Right renal pelvis (tissue), 4 donors: ENCODE measurements at regions not wholly inside any gene's neighbourhood (a gene's known extent, or its start where the extent isn't known, plus 50 kb on each side); places are given as distances from the start of the nearest gene placed in this dataset.
"Not testable (repeated sequence)": the region's sequence is repeated elsewhere in the genome, so short reads cannot be mapped to it uniquely, and the experiment has no call there.

Source experiments
- DNase-seq, 4 donors: peaks; one replicate each; pipeline ENCODE4 v3.0.0-alpha.2; 2013; ENCODE audit warnings: low read depth in 4 of 4, low spot score in 3 of 4, missing footprints in 1 of 4

DNA sequence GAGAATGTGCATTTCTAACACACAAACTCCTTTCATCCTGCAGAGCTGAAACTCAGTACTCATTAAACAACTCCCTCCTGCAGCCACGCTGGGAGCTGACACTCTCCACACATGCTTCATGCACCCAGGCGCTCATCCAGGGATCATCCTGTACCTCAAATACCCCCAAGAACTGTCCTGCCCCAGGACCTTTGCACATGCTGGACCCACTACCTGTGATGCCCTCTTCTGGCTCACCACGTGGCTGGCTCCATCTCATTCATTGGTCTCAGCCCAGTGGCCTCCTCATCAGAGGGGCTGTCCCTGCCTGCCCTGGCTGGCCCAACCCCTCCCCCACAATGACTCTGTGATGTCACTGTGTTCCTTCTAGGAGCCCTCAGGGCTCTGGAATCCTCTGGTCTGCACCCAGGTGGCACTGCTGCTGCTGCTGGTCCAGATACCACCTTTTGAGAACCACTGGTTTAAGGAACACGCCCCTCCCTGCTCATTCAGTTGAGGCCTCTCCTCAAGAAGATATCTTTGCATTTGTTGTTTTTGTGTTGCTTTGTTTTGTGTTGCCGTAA is 160.9 kb upstream of the FOXF1 start:
- DNase-seq: no peak

GRCh38 chr16:86350289-86350688 is 160.0 kb upstream of the FOXF1 start:
- no peak for DNase-seq

- no peak for DNase-seq
Observed at GRCh38 chr16:86351041-86351784, 159.1 kb upstream of the FOXF1 start.

DNA sequence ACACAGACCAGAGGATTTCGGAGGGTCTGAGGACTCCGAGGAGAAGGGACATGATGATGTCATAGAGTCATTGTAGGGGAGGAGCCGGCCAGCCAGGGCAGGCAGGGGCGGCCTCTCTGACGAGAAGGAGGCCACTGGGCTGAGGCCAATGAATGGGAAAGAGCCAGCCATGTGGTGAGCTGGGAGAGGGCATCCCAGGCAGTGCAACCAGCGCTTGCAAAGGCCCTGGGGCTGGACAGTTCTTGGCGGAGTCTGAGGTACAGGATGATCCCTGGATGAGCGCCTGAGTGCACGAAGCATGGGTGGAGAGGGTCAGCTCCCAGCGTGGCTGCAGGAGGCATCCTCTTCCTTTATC is 158.6 kb upstream of the FOXF1 start:
- not testable (repeated sequence) for DNase-seq

DNA sequence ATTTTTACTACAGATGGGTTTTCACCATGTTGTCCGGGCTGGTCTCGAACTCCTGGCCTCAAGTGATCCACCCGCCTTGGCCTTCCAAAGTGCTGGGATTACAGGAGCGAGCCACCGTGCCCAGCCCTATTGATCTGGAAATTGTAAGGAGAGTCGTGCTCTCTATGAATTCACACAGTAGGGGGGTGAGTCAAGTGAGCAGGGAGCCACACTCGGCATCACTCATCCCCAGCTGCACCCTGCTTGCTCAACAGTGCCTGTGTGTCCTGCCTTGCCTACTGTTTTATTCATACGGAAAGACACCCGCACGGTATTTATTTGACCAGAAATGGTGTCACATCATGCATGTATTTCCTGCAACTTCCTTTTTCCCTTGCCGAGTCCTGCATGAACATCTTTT is 157.2 kb upstream of the FOXF1 start:
- DNase-seq: no peak

DNA sequence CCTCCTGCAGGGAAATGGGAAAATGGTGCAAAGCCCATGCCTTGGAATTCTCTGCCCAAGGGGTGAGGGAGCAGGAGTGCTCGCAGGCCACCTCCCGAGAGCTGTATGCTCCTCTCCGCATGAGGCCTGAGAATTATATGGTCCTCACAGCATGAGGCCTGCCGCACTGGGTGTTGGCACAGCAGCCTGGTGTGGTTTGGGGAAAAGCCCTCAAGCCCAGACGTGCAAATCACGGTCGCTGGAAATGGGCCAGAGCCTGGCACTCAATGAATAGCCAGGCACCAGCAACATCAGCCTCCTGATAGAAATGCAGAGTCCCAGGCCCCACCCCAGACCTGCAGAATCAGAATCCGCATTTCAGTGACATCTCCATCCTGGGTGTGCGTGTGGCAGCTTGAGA is 156.4 kb upstream of the FOXF1 start:
- no peak for DNase-seq

DNA sequence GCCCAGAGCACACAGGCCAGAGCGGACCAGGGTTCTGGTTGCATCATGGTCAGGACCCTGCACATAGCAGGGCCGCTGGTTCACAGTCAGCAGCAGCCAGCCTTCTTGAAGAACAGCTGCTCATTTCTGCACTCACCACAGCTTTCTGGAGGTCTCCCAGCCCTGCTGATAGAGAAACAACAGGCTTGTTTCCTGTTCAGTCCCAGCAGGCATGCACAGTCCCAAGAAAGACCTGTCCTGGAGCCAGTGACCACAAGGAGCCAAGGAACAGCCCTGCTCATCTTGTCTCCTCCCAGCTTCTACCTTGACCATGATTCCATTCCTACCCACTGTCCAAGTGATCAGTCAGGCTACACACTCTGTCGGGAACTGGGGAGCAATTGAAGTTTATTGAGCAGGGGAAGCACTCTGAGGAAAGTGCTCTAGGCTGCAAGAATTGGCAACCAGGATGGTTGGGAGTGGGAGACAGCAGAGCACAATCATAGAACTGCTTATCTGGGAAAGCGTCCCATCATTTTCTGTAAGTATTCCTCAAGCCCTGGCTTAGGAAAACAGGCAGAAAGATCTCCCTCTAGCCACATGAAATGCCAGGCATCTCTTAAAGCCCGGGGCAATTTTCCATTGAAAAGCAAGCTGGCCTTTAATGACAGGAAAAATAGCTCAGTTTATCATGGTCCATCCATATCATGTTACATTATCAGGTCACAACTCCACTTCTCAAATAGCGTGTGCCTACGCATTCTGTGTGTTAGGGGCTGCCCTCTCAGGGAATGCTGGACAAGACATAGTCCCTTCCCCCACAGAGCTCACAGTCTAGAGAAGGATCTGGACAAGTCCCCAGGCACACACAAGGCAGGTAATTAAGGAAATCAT is 155.4 kb upstream of the FOXF1 start:
- no peak for DNase-seq

DNA sequence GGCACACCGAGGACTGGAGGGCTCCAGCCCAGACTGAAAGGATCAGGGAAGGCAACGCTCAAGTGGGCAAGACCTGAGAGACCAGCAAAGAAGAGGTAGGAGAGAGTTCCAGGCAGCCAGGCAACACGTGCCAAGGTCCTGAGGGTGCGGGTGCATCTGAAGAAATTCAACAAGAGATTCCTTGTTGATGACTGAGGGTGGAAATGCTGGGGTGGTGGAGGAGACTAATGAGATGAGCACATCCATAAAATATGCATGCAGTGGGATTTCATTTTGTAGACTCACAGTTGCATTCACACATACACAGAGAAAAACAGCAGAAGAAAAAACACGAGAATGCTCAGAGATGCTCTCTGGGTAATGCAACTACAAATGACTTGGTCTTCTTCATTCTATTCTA is 154.8 kb upstream of the FOXF1 start:
- no peak for DNase-seq

GRCh38 chr16:86355951-86356350 is 154.4 kb upstream of the FOXF1 start:
- no peak for DNase-seq

GRCh38 chr16:86356804-86357203 is 153.5 kb upstream of the FOXF1 start:
- no peak for DNase-seq

DNA sequence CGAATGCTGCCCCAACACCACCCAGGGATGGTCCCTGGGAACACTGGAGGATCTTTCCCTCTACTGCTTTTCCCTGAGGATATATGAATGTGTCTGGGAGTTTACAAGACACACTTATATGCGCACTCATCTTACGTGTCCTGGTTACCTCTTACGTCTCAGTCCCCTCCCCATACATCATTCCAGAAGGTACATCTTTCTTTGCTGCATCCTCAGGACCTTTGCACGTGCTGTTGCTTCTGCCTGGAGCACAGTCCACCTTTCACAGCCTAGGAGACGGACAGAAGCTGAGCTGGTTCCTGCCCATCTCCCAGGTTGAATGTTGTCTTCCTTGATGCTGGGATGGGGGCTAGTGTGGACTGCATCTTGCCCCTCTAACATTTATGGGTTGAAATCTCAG is 153.0 kb upstream of the FOXF1 start:
- DNase-seq: no peak

DNA sequence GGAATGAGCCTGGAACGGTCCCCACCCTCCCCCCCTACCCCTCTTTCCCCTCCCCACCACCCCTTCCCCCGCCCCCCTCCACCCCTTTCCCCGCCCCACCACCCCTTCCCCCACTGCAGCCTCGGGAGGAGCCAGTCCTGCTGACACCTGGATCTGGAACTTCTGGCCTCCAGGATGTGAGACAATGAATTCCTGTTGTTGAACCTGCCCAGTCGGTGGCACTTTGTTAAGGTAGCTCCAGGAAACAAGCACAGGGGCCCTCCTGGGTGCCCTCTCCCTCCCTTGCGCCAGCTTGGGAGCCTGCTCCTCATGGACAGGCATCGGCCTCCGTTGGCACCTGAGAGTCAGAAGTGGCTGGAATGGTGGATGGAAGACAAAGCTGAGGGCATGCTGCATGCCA is 152.4 kb upstream of the FOXF1 start:
- DNase-seq: no peak

DNA sequence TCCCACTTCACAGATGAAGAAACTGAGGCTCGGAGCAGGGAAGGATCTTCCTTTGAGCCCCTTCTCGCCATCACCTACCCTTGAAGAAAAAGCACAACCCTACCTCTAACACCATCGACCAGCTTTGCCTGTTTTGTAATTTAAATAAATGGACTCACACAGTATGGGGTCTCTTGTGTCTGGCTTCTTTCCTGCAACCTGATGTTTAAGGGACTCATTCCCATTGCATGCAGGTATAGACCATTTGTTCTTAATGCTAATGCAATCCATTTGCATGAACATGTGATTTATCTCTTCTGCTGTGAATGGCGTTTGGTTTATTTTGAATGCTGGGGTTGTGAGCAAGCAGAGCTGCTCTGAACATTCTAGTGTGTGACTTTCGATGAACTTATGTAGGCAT is 150.8 kb upstream of the FOXF1 start:
- no peak for DNase-seq

DNA sequence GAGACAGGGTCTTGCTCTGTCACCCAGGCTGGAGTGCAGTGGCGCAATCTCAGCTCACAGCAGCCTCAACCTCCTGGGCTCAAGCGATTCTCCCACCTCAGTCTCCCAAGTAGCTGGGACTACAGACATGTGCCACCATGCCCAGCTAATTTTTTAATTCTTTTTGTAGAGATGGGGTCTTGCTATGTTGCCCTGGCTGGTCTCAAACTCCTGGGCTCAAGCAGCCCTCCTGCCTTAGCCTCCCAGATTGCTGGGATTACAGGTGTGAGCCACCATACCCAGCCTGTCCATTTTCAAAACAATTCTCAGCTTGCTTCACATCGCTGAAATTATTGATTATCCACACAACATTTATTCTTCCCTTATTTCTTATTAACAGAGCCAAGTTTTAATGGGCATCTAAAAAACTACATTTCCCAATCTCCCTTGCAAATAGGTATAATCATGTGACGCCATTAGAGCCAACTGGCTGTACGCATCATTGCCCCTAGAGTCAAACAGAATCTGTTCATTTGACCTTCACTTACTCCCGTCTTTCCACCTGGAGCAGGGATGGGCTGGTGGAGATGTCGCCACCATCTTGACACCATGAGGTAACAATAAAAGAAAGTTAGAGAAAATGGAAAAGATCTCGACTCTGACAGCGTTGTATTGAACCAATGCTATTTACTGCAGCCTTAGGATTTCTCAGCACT is 148.0 kb upstream of the FOXF1 start:
- no peak for DNase-seq

DNA sequence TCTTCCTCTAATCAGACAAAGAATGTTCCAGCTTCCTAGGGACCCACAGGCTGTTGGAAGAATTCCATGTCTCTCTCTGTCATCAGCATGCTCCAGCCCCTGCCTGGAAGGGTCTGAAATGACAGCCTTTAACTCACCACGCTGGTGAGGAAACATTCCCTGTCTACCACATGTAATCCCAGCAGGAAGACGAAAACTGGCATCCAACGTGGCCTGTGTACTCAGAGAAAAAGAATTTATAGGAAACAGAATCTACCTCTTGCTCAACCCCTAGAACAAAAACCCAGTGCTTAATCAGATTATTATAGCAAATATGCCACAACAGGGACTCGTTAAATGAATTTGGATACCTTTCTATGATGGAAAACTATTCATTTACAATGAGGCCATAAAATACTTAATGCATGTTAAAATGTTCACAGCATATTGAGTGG is 147.3 kb upstream of the FOXF1 start:
- DNase-seq: no peak

- no peak for DNase-seq
Observed at GRCh38 chr16:86363836-86364618, 146.3 kb upstream of the FOXF1 start.

DNA sequence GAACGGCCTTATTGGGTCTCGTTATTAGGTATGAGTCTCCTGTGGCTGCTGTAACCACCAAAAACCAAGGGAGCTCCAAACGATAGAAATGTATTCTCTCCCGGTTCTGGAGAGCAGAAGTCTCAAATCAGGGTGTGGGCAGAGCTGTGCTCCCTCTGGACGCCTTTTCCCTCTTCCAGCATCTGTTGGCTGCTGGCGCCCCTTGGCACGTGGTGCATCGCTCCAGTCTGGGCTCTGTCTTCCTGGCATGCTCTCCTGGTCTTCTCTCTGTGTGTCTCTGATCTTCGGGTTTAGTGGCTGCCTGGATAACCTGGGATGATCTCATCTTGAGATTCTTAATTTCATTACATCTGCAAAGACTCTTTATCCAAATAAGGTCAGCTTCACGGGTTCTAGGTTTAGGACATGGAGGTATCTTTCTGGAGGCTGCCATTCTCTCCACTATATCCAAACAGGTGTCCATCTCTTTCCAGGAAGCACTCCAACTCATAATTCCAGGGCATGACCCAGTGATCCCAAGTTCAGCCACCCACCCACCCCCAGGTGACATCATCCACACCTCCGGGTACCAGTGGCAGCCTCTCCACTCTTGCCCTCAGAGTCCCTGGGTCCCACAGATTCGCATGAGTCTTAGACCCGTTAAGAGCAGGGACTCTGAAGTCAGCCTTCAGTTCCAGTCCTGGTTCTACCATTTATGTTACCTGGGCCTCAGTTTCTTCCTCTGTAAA is 145.5 kb upstream of the FOXF1 start:
- DNase-seq: no peak

DNA sequence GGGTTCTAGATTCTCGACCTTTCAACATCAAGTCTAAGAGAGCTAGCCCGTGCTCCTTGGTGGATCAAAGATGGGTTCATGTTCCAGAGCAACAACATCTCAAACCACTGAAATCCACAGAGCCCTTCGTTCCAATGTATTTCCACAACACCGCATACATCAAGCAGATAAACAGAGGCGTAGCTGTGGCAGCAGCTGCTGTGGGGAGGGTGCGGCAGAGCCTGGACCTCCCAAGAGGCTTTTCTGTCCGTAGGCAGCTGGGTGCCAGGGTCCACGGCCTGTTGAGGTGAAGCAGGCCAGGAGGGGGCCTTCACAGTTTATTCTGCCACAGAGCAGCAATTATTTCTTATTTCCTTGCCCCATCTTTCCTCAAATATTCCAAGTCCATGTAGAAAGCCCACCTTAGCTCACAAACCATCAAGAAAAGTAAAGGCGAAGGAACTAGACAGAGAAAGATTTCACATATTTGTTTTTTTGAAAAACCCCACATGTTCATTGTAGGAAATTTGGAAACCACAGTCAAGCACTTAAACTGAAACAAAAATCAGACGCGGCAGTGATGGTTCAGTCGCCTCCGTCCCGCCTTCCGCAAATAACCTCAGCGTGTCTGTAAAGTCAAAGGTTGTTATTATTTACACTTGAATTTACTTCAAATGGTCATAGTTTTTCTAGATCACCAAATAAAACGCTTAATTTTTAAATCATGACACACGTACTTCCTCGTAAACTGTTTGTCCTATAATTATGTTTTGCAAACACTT is 144.6 kb upstream of the FOXF1 start:
- DNase-seq: no peak

GRCh38 chr16:86366481-86366880 is 143.8 kb upstream of the FOXF1 start:
- no peak for DNase-seq
